Right atrium auricular region (tissue), 2 donors: ENCODE measurements at regions not wholly inside any gene's neighbourhood (a gene's known extent, or its start where the extent isn't known, plus 50 kb on each side); places are given as distances from the start of the nearest gene placed in this dataset.

Experiments used
- DNase-seq: peaks from one replicate; pipeline ENCODE4 v3.0.0-alpha.2; 2019; ENCODE audit warnings: low spot score
- H3K27ac ChIP-seq, 2 donors: fragments of 200-600 bp; sonication (generic); 1 replicate in 1 of 2; 2 replicates in 1 of 2; pipeline ENCODE4 v1.5.1; 2016 to 2019
- H3K27me3 ChIP-seq, 2 donors: fragments of 200-600 bp; sonication (generic); one replicate each; pipeline versions ENCODE4 v1.5.1 to v1.6.0; 2017 to 2019
- H3K36me3 ChIP-seq: fragments of 200-600 bp; sonication (generic); one replicate; pipeline ENCODE4 v1.5.1; 2016
- H3K4me1 ChIP-seq, 2 donors: fragments of 200-600 bp; sonication (generic); one replicate each; pipeline versions ENCODE4 v1.5.1 to v1.6.0; 2017 to 2019
- H3K4me3 ChIP-seq, 2 donors: fragments of 200-600 bp; sonication (generic); 1 replicate in 1 of 2; 2 replicates in 1 of 2; pipeline ENCODE4 v1.5.1; 2017 to 2019; ENCODE audit warnings: mild to moderate bottlenecking in 1 of 2, moderate library complexity in 1 of 2
- H3K9me3 ChIP-seq, 2 donors: fragments of 200-600 bp; sonication (generic); one replicate each; pipeline ENCODE4 v1.5.1; 2019
- CTCF ChIP-seq, 2 donors: fragments of 200-600 bp; sonication (generic); IDR thresholded peaks; one replicate each; pipeline ENCODE4 v1.5.1; 2019; ENCODE audit warnings: antibody characterized with exemption in 2 of 2

GRCh38 chr7:35581605-35582210, 113.2 kb downstream of the HERPUD2 start:
- no peaks in the 10 kb centered on the region for H3K4me1 ChIP-seq
- H3K9me3 ChIP-seq, result peaks cover 0 to 5% of the 10 kb centered on the region in 2 donors
- no peak for DNase-seq
- no peak overlapping the region for H3K4me3 ChIP-seq
- no peak overlapping the region for H3K27ac ChIP-seq
- no peak for TF ChIP-seq CTCF (IDR thresholded peaks at IDR 0.05)
- no peaks in the 10 kb centered on the region for H3K36me3 ChIP-seq
- H3K27me3 ChIP-seq, result no peaks in the 10 kb centered on the region

GRCh38 chr7:35576031-35576573, 118.8 kb downstream of the HERPUD2 start:
- Histone ChIP-seq H3K36me3 (no peaks in the 10 kb centered on the region), H3K4me3 (no peak overlapping the region), H3K9me3 (peaks cover 0 to 5% of the 10 kb centered on the region in 2 donors), H3K4me1 (no peaks in the 10 kb centered on the region), H3K27ac (no peak overlapping the region), H3K27me3 (no peaks in the 10 kb centered on the region)
- TF ChIP-seq CTCF (IDR thresholded peaks at IDR 0.05), result no peak
- no peak for DNase-seq

- DNase-seq, result no peak
- H3K36me3 ChIP-seq, result no peaks in the 10 kb centered on the region
- H3K4me1 ChIP-seq, result no peaks in the 10 kb centered on the region
- H3K27ac ChIP-seq, result no peak overlapping the region
- no peak for TF ChIP-seq CTCF (IDR thresholded peaks at IDR 0.05)
- no peak overlapping the region for H3K4me3 ChIP-seq
- no peaks in the 10 kb centered on the region for H3K27me3 ChIP-seq
- H3K9me3 ChIP-seq, result no peaks in the 10 kb centered on the region
These were observed 123.2 kb downstream of the HERPUD2 start for GRCh38 chr7:35571611-35572240.

- TF ChIP-seq CTCF (IDR thresholded peaks at IDR 0.05), result no peak
- DNase-seq, result no peak
- Histone ChIP-seq H3K36me3 (no peaks in the 10 kb centered on the region), H3K9me3 (no peaks in the 10 kb centered on the region), H3K27me3 (no peaks in the 10 kb centered on the region), H3K4me3 (no peak overlapping the region), H3K4me1 (no peaks in the 10 kb centered on the region), H3K27ac (no peak overlapping the region)
These were observed 124.0 kb downstream of the HERPUD2 start for GRCh38 chr7:35570937-35571336.

GRCh38 chr7:35565927-35566326, 129.0 kb downstream of the HERPUD2 start:
- no peaks in the 10 kb centered on the region for H3K9me3 ChIP-seq
- H3K36me3 ChIP-seq, result no peaks in the 10 kb centered on the region
- no peaks in the 10 kb centered on the region for H3K4me1 ChIP-seq
- no peaks in the 10 kb centered on the region for H3K27me3 ChIP-seq
- no peak for DNase-seq
- no peak overlapping the region for H3K27ac ChIP-seq
- no peak for TF ChIP-seq CTCF (IDR thresholded peaks at IDR 0.05)
- H3K4me3 ChIP-seq, result no peak overlapping the region
